ENCODE measurements at regions not wholly inside any gene's neighbourhood (a gene's known extent, or its start where the extent isn't known, plus 50 kb on each side); places are given as distances from the start of the nearest gene placed in this dataset.
"Not testable (repeated sequence)": the region's sequence is repeated elsewhere in the genome, so short reads cannot be mapped to it uniquely, and the experiment has no call there.

- DNase-seq = no peak
Measured at GRCh38 chr10:86579883-86580520, 58.4 kb upstream of the WAPL start.

- DNase-seq = no peak
Measured at GRCh38 chr10:86580521-86580891, 58.9 kb upstream of the WAPL start.

GRCh38 chr10:86583983-86584382 lies 62.4 kb upstream of the WAPL start:
- peak; percentile 41 for DNase-seq

- peak; percentile 81 for DNase-seq
Measured at GRCh38 chr10:86585037-86585929, 63.7 kb upstream of the WAPL start.

- no peak for DNase-seq
Measured at GRCh38 chr10:86586516-86586915, 64.9 kb upstream of the WAPL start.

- DNase-seq = not testable (repeated sequence)
Measured at GRCh38 chr10:86588781-86589180, 65.6 kb upstream of the OPN4 start.

- DNase-seq = no peak
Measured at GRCh38 chr10:86591436-86591835, 62.9 kb upstream of the OPN4 start.

GRCh38 chr10:86592413-86592812 lies 61.9 kb upstream of the OPN4 start:
- no peak for DNase-seq

GRCh38 chr10:86594535-86594934 lies 59.8 kb upstream of the OPN4 start:
- no peak for DNase-seq

GRCh38 chr10:86595496-86595895 lies 58.9 kb upstream of the OPN4 start:
- no peak for DNase-seq

- no peak for DNase-seq
Measured at GRCh38 chr10:86596266-86596665, 58.1 kb upstream of the OPN4 start.

GRCh38 chr10:86597306-86597705 lies 57.0 kb upstream of the OPN4 start:
- DNase-seq = no peak

GRCh38 chr10:86598151-86598550 lies 56.2 kb upstream of the OPN4 start:
- DNase-seq = no peak

- DNase-seq = no peak
Measured at GRCh38 chr10:86599041-86599440, 55.3 kb upstream of the OPN4 start.

GRCh38 chr10:86599729-86600128 lies 54.6 kb upstream of the OPN4 start:
- peak; percentile 29 for DNase-seq

- DNase-seq = no peak
Measured at GRCh38 chr10:86600296-86600695, 54.1 kb upstream of the OPN4 start.

GRCh38 chr10:86601956-86602602 lies 52.3 kb upstream of the OPN4 start:
- DNase-seq = no peak

- no peak for DNase-seq
Measured at GRCh38 chr10:86603256-86603655, 51.1 kb upstream of the OPN4 start.

All from activated CD4-positive, alpha-beta T cell treated with anti-CD3 and anti-CD28 coated beads for 48 hours (primary cell).